ENCODE measurements at regions not wholly inside any gene's neighbourhood (a gene's known extent, or its start where the extent isn't known, plus 50 kb on each side); places are given as distances from the start of the nearest gene placed in this dataset.

DNA sequence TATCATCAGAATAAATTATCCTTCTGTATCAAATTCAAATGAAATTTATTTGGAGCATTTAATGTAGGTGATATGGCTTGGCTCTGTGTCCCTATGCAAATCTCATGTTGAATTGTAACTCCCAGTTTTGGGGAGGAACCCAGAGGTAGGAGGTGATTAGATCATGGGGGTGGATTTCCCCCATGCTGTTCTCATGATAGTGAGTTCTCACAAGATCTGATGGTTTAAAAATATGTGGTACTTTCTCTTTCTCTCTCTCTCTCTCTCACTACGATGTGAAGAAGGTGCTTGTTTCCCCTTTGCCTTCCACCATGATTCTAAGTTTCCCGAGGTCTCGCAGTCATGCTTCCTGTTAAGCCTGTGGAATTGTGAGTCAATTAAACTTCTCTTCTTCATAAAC lies 678.4 kb upstream of the RGMB start:
- TF ChIP-seq EZH2 (IDR thresholded peaks at IDR 0.05) = no peak
- no peak for TF ChIP-seq POLR2AphosphoS5 (IDR thresholded peaks at IDR 0.05; ENCODE audit: borderline replicate concordance, low read depth, low read length)

All from SK-N-MC (cell line).